Hepatocyte (in vitro differentiated cells): ENCODE measurements at regions not wholly inside any gene's neighbourhood (a gene's known extent, or its start where the extent isn't known, plus 50 kb on each side); places are given as distances from the start of the nearest gene placed in this dataset.

ENCODE experiments used
- EZH2 ChIP-seq: fragments of 200-600 bp; sonication (generic); IDR thresholded peaks from 2 replicates; pipeline ENCODE4 v1.6.1; 2016; ENCODE audit warnings: antibody characterized with exemption, mild to moderate bottlenecking, borderline replicate concordance
- EZH2phosphoT487 ChIP-seq: fragments of 200-600 bp; sonication (generic); IDR thresholded peaks from one replicate; pipeline ENCODE4 v1.6.1; 2018; ENCODE audit warnings: antibody characterized with exemption, mild to moderate bottlenecking, low read depth, moderate library complexity; ENCODE audit not compliant: unreplicated experiment, severe bottlenecking
- TF ChIP-seq, protein P1 (sequence below): fragments of 200-600 bp; sonication (generic); IDR thresholded peaks from 2 replicates; pipeline ENCODE4 v1.5.1; 2016; ENCODE audit warnings: antibody characterized with exemption, mild to moderate bottlenecking; ENCODE audit not compliant: poor library complexity

DNA sequence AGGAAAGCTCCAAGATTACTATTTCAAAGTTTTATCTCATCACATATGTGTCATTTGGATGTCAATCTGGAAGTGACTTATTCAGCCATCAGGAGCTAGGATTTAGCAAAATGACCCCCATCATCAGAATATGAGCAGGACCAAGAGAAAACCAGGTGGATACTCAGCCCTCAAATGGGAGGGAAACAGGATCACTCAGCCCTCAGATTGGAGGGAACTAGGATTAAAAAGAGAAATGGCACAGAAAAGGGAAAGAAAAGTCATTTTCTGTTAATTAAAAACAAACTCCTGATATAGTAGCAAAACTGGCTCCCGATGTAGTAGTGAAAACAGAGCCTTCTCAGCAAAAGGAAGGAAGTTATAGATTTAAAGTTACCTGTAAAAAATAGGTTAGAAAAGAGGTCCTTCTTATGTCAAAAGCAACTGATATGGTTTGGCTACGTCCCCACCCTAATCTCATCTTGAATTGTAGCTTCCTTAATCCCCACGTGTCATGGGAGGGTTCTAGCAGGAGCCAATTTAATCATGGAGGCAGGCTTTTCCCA, 69.0 kb upstream of the MYCN start:
- TF ChIP-seq, protein P1, sequence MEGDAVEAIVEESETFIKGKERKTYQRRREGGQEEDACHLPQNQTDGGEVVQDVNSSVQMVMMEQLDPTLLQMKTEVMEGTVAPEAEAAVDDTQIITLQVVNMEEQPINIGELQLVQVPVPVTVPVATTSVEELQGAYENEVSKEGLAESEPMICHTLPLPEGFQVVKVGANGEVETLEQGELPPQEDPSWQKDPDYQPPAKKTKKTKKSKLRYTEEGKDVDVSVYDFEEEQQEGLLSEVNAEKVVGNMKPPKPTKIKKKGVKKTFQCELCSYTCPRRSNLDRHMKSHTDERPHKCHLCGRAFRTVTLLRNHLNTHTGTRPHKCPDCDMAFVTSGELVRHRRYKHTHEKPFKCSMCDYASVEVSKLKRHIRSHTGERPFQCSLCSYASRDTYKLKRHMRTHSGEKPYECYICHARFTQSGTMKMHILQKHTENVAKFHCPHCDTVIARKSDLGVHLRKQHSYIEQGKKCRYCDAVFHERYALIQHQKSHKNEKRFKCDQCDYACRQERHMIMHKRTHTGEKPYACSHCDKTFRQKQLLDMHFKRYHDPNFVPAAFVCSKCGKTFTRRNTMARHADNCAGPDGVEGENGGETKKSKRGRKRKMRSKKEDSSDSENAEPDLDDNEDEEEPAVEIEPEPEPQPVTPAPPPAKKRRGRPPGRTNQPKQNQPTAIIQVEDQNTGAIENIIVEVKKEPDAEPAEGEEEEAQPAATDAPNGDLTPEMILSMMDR, result no peak
- TF ChIP-seq EZH2phosphoT487, result no peak
- TF ChIP-seq EZH2, result no peak
